ENCODE measurements at regions not wholly inside any gene's neighbourhood (a gene's known extent, or its start where the extent isn't known, plus 50 kb on each side); places are given as distances from the start of the nearest gene placed in this dataset.

DNA sequence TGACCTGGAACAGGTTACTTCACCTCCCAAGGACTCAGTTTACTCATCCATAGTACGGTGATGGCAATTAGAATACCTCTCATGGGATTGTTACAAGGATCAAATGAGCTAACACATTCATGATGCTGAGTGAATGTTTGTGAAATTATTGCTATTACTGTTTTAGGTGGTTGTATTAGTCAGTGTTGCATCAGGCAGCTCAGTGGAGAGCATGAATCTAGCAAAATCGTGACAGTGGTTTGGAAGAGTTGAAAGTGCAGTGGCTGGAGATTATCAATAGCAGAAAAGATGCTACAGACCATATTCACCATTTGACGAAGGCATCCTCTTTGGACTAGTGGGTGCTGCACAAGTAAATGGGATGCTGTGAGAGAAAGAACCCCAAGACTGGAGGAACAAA, 50.4 kb upstream of the CTNNBL1 start:
- DNase-seq (ENCODE audit: low read depth in 2 of 2): no peak

GRCh38 chr20:37642246-37642645, 51.6 kb upstream of the CTNNBL1 start:
- DNase-seq (ENCODE audit: low read depth in 2 of 2): no peak

- no peak for DNase-seq (ENCODE audit: low read depth in 2 of 2)
Measured at GRCh38 chr20:37640600-37641561, 52.9 kb upstream of the CTNNBL1 start.

GRCh38 chr20:37638527-37638926, 55.3 kb upstream of the CTNNBL1 start:
- no peak for DNase-seq (ENCODE audit: low read depth in 2 of 2)

- DNase-seq (ENCODE audit: low read depth in 2 of 2): no peak
Measured at GRCh38 chr20:37636977-37637376, 56.9 kb upstream of the CTNNBL1 start.

GRCh38 chr20:37636212-37636975, 57.4 kb upstream of the CTNNBL1 start:
- no peak for DNase-seq (ENCODE audit: low read depth in 2 of 2)

DNA sequence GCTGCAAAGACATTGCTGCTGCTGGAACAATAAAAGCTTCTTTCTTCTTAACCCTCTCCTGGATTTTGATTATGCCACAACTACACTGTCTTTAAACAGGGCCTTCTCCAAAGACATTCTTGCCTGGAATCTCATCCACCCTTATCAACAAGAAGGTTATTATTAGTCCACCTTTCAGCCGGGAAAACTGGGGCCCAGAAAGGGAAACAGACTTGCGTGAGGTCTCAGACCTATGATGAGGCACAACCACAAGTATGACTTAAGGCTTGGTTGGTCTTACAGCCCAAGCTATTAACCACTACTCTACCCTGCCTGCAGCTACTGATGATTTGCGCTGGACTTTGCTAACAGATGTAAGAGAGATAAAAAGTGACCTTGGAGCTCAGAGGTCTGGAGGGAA, 62.8 kb upstream of the CTNNBL1 start:
- DNase-seq (ENCODE audit: low read depth in 2 of 2): no peak

DNA sequence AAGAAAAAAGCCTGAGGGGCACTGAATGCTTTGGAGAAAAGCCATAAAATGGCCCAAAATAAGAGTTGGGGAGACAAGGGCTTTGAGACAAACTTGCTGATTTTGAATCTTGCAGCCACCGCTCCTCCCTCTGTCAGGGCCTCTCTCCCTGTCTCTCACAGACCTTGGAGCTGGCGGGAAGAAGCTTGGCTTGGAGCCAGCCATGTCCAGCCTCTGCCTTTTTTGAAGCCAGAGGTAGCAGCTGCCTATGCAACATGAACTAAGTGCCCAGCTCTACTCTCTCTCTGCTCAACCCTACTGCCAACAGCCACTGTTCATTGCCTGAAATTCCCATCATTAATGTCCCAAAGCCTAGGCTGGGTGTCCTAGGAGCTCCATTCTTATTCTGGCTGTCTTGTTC, 63.7 kb upstream of the CTNNBL1 start:
- no peak for DNase-seq (ENCODE audit: low read depth in 2 of 2)

- no peak for DNase-seq (ENCODE audit: low read depth in 2 of 2)
Measured at GRCh38 chr20:37627767-37628130, 66.1 kb upstream of the CTNNBL1 start.

DNA sequence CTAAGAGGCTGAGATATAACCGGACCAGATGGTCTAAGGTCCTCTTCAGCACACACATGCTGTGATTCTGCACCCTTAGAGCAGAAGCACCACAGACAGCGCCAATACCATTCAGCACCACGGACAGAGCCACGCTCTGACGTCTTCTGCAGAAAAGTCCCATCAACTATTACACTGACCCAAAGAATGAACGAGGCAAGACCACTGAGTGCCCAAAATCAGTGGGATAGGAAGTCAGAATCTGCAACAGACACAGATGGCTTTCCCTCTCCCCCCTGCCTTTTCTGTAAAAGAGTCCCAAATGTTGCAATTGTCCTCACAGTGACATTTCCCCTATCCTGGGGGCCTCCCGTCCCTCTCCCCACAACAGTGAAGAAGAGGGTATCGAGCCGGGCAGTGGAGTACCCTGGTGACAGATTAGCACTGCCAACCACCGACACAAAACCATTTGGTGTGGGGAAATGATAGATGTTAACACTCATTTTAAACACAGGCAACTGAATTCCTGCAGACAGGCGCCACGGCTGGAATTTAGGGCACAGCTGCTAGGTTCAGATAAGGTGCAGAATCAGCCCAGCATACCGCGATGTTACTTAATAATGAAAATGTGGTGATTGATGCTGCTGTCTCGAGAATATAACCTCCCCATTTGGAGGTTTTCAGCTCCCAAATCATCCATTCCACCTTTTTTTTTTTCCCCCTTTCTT, 66.6 kb upstream of the CTNNBL1 start:
- DNase-seq (ENCODE audit: low read depth in 2 of 2): no peak

- DNase-seq (ENCODE audit: low read depth in 2 of 2): no peak
Measured at GRCh38 chr20:37624963-37625362, 68.9 kb upstream of the CTNNBL1 start.

DNA sequence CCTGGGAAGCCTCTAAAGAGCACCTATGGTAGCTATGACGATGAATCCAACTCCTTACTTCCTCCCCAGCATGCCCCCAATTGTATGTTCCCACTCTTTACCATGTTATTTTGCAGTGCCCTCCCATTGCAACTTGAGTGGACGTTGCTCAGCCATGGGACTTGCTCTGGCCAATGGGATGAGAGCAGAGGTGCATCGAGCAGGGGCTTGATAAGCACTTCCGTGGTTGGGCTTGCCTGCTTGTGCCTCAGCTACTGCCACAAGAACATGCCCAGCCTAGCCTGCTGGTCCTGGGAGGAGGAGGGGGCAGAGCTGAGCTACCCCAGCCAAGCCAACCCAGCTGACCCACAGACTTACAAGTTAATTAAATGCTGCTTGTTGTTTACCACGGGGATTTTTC, 71.1 kb upstream of the CTNNBL1 start:
- DNase-seq (ENCODE audit: low read depth in 2 of 2): no peak

DNA sequence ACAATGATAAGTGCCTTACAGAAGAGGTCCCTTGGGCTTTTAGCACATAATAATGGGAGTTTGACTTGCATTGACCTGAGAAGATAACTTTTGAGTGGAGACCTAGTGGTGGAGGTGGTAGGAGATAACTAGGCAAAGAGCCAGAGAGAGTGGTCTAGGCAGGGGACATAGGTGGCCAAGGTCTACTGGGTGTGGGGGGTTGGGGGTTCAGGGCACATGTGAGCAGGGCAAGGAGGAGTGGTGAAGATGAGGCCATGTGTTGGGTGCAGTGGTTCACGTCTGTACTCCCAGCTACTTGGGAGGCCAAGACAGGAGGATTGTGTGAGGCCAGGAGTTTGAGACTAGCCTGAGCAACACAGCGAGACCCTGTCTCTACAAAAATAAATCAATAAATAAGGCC, 74.3 kb upstream of the CTNNBL1 start:
- no peak for DNase-seq (ENCODE audit: low read depth in 2 of 2)

- DNase-seq (ENCODE audit: low read depth in 2 of 2): no peak
Measured at GRCh38 chr20:37616110-37616425, 77.8 kb upstream of the CTNNBL1 start.

DNA sequence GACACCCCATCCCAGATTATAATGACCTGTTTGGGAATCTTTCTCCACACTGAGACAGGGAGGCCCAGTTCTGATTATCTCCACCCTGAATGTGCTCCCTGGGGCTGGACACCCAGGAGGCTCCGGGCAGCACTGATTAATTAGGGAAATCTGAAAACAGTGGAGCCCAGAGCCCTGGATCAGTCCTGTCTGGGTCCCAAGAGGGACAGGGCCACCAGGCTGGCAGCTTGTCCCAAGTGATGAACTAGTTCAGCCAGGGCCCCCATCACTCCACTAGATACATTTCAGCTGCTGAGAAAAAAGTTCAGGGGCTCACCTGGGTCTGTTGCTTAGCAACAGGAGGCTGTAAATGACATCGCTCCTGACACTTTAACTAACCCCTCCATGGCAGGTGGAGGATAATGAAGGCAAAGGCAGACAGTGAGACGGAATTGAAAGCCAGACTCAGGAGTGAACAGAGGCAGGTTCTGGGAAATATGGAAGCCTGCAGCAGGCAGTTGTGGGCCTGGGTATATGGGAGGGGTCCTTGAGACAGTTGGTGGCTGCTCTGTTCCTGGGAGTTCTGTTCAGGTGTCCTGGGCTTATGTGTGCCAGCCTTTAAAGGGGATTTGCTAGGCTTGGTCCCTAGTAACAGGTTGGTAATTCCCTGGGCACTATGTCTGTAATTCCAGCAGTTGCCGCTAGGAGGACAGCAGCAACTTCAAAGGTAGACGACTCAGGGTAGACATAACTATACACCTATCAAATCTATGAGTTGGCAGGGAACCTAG, 78.3 kb upstream of the CTNNBL1 start:
- peak; percentile 10 to 33 for DNase-seq (ENCODE audit: low read depth in 2 of 2)

- DNase-seq (ENCODE audit: low read depth in 2 of 2): no peak
Measured at GRCh38 chr20:37611852-37612251, 82.0 kb upstream of the CTNNBL1 start.

GRCh38 chr20:37611346-37611745, 82.5 kb upstream of the CTNNBL1 start:
- no peak for DNase-seq (ENCODE audit: low read depth in 2 of 2)

DNA sequence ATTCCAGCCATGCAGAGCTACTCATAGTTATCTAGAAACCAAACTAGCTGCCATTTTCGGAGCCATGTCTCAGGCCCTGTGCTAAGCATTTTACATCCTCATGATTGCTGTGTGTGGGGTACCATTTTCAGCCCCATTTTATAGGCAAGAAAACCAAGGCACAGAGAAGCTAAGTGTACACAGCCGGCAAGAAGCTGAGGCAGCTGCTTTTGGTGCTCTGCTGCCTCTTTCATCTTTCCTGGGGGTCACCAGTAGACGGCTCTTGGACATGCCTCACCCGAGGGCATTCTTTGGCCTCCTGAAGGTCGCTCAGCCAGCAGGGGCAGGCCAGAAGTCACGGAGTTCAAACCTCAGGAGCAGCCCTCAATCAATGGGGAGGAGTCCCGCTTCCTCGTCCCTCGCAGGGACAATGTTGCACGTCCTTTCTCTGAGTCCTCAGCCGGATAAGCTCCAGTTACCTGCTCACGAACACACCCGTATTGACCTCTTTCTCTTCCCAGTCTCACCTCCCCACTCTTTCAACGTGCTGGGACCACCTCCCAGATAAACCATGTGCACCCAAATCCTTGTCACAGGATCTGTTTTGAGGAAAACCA, 82.6 kb upstream of the BLCAP start:
- DNase-seq (ENCODE audit: low read depth in 2 of 2): no peak

DNA sequence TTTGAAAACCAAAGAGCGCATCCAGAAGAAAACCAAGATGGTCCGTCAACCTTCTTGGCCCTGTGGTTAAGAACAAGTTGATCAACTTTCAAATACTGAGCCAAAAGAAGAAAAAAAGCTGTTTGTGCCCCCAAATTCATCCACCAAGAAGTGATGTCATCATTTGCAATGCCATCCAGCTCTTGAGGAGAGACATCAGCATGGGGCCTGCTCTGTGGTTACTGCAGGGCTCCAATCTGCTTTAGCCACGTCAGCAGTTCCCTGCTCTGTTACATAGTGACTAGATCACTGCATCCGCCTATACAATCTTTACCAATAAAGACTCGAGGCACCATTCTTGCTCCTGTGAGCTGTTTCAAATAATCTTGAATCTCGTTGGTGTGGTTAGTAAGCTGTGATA, 75.0 kb upstream of the BLCAP start:
- no peak for DNase-seq (ENCODE audit: low read depth in 2 of 2)

DNA sequence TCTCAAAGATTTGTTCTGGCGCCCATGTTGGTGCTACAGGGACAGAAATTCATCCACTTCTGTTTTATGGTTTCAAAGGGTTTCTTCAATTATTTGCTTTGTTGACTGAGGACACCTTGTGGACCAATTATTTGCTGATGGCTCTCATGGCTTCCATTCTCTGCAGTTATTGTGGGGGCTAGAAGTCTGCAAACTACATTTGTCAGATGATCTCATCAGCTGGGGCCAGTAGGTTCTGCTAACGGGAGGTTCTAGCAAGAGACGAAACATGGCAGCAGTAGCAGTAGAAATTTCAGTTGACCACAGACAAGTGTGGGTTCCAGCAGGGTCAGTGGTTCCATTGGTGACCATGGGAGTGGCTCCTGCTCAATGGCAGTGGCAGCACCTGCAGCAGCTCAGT, 72.8 kb upstream of the BLCAP start:
- no peak for DNase-seq (ENCODE audit: low read depth in 2 of 2)

GRCh38 chr20:37598575-37599342, 71.1 kb upstream of the BLCAP start:
- no peak for DNase-seq (ENCODE audit: low read depth in 2 of 2)

Measured in activated CD8-positive, alpha-beta memory T cell treated with anti-CD3 and anti-CD28 coated beads for 4 hours (primary cell).